Nephron progenitor cell (in vitro differentiated cells): ENCODE measurements at regions not wholly inside any gene's neighbourhood (a gene's known extent, or its start where the extent isn't known, plus 50 kb on each side); places are given as distances from the start of the nearest gene placed in this dataset.

ENCODE experiments used
- DNase-seq: peaks from one replicate; pipeline ENCODE4 v3.0.0; 2021
- H3K27ac Mint-ChIP-seq: 2 replicates; pipeline ENCODE4 v1.8.0; 2021; ENCODE audit warnings: mild to moderate bottlenecking, moderate library complexity, mixed read lengths
- H3K27me3 Mint-ChIP-seq: 2 replicates; pipeline ENCODE4 v1.8.0; 2021; ENCODE audit warnings: mild to moderate bottlenecking, low read depth, mixed read lengths; ENCODE audit not compliant: poor library complexity
- H3K36me3 Mint-ChIP-seq: 2 replicates; pipeline ENCODE4 v1.8.0; 2021; ENCODE audit warnings: low read depth, mixed read lengths
- H3K4me1 Mint-ChIP-seq: 2 replicates; pipeline ENCODE4 v1.8.0; 2021; ENCODE audit warnings: mixed read lengths
- H3K4me3 Mint-ChIP-seq: 2 replicates; pipeline ENCODE4 v1.8.0; 2021; ENCODE audit warnings: mild to moderate bottlenecking, moderate library complexity, mixed read lengths
- H3K9me3 Mint-ChIP-seq: 2 replicates; pipeline ENCODE4 v1.8.0; 2021; ENCODE audit warnings: mild to moderate bottlenecking, moderate library complexity, mixed read lengths
- TF ChIP-seq, protein P1 (sequence below): fragments of 200-600 bp; sonication (generic); IDR thresholded peaks from 2 replicates; pipeline ENCODE4 v1.5.0; 2021; ENCODE audit warnings: antibody characterized with exemption

DNA sequence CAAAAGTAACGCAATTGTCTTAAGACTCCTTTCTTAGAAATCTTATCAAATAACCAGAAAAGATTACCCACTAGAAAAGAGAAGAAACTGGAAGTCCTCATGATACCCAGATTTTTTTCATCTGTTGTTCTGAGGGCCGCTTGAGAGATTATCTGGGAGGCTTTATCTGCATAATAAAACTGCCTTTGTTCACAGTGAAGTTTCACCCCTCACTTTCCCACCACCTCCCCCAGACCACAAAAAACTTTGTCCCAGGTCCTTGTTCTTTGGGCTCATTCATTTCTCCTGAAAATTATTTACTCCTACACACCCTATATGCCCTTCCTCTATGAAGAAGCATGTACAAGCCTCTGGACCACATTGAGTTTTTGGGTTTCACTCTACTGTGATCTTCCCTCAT lies 745.1 kb upstream of the COBL start:
- TF ChIP-seq, protein P1, sequence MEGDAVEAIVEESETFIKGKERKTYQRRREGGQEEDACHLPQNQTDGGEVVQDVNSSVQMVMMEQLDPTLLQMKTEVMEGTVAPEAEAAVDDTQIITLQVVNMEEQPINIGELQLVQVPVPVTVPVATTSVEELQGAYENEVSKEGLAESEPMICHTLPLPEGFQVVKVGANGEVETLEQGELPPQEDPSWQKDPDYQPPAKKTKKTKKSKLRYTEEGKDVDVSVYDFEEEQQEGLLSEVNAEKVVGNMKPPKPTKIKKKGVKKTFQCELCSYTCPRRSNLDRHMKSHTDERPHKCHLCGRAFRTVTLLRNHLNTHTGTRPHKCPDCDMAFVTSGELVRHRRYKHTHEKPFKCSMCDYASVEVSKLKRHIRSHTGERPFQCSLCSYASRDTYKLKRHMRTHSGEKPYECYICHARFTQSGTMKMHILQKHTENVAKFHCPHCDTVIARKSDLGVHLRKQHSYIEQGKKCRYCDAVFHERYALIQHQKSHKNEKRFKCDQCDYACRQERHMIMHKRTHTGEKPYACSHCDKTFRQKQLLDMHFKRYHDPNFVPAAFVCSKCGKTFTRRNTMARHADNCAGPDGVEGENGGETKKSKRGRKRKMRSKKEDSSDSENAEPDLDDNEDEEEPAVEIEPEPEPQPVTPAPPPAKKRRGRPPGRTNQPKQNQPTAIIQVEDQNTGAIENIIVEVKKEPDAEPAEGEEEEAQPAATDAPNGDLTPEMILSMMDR: no peak
- H3K36me3 Mint-ChIP-seq: no peaks in the 10 kb centered on the region
- H3K4me1 Mint-ChIP-seq: no peaks in the 10 kb centered on the region
- H3K27me3 Mint-ChIP-seq: no peaks in the 10 kb centered on the region
- no peak for DNase-seq
- H3K4me3 Mint-ChIP-seq: no peak overlapping the region
- H3K27ac Mint-ChIP-seq: no peak overlapping the region
- H3K9me3 Mint-ChIP-seq: no peaks in the 10 kb centered on the region

DNA sequence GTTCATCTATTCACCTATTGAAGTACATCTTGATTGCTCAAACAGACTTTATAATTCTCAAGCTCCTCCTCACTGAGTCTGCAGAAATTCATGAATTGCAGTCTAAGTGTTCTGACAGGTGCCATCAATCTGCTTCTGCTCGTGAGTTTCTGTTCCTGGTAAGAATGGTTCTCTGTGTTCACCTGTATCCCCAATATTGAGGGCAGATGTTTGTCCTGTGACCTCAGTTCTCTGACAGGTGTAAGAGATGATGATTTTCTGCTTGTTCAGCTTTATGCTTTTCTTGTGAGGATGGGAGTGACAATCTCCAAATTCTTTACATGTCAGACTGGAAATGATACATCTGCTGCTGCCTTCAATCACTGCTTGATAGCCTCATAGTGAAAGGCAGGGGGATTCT lies 736.9 kb upstream of the COBL start:
- H3K36me3 Mint-ChIP-seq: no peaks in the 10 kb centered on the region
- H3K4me3 Mint-ChIP-seq: no peak overlapping the region
- H3K27ac Mint-ChIP-seq: no peak overlapping the region
- TF ChIP-seq, protein P1: no peak
- H3K4me1 Mint-ChIP-seq: no peaks in the 10 kb centered on the region
- no peak for DNase-seq
- H3K9me3 Mint-ChIP-seq: no peaks in the 10 kb centered on the region
- H3K27me3 Mint-ChIP-seq: no peaks in the 10 kb centered on the region

DNA sequence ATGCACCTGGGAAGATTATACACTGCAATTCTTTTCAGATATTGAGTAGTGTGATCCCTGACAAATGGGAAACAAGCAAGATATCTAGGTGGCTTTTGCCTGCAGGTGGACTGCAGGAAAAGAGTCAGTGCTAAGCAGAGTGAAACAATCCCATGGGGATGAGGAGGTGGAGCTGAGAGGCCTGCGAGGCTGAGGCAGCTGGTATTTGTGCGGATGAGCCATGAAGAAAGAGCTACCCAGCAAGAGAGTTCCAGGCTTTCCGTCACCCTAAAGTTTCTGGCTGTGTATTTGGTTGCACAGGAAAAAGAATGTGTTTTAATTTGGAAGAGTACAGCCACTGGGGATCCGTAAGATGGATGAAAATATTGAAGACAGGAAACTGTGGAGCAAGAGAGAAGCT lies 714.1 kb upstream of the COBL start:
- Mint-ChIP-seq H3K4me1 (no peaks in the 10 kb centered on the region), H3K4me3 (no peak overlapping the region), H3K27me3 (no peaks in the 10 kb centered on the region), H3K27ac (no peak overlapping the region), H3K36me3 (no peaks in the 10 kb centered on the region), H3K9me3 (no peaks in the 10 kb centered on the region)
- DNase-seq: no peak
- TF ChIP-seq, protein P1: no peak

DNA sequence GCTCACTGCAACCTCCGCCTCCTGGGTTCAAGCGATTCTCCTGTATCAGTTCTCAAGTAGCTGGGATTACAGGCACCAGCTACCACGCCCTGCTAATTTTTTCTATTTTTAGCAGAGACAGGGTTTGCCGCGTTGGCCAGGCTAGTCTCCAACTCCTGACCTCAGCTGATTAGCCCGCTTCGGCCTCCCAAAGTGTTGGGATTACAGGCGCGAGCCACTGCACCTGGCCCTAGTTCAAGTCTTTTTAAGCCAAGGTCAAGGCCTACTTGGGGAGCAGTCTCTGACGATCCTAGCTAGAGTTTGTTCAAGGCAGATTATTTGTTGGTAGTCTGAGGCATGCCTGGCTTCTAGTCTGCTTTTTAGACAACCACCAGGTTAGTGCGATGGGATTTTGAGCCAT lies 709.5 kb upstream of the COBL start:
- Mint-ChIP-seq H3K27me3 (no peaks in the 10 kb centered on the region), H3K4me3 (no peak overlapping the region), H3K9me3 (no peaks in the 10 kb centered on the region), H3K36me3 (no peaks in the 10 kb centered on the region), H3K27ac (no peak overlapping the region), H3K4me1 (no peaks in the 10 kb centered on the region)
- DNase-seq: no peak
- TF ChIP-seq, protein P1: no peak

DNA sequence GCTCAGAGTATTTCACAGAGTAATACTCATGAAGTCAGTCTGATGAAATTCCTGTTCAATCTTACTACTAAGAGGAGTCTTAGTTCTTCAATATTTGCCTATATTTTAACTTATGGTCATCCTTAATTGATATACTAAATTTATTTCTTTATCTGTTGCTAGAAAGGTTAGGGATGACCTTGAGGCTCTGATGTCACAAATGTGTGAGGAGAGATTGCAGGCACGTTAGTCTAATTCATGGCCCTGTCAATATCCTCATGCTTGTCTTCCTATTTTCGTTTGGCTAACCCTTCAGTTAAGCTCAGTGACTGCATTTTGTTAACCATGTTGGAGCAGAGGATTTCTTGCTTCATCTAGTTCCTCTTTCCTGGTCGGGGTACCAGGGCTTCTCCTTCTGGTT lies 704.7 kb upstream of the COBL start:
- no peaks in the 10 kb centered on the region for H3K36me3 Mint-ChIP-seq
- TF ChIP-seq, protein P1: no peak

DNA sequence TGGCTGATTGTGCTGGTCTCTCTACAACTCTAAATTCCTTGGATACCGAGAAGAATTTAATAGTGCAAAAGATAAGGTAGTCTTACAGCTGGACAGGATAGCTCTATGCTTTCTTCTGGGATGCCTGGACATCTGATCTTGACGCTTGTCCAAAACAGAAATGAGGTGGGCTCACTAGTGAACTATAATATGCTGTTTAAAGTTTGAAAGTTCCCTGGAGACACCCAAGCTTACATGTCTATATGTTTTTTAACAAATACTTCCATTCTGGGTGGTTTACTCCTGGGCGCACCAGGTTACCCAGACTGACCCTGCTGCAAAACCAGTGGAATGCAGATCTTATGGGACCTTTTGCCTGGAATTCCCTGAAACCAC lies 702.1 kb upstream of the COBL start:
- Mint-ChIP-seq H3K36me3 (no peaks in the 10 kb centered on the region), H3K4me1 (no peaks in the 10 kb centered on the region), H3K27ac (no peak overlapping the region), H3K27me3 (no peaks in the 10 kb centered on the region), H3K4me3 (no peak overlapping the region), H3K9me3 (no peaks in the 10 kb centered on the region)
- TF ChIP-seq, protein P1: no peak
- DNase-seq: no peak

More for the DNA sequence above, 704.7 kb upstream of the COBL start:
- Mint-ChIP-seq H3K27me3 (no peaks in the 10 kb centered on the region), H3K4me1 (no peaks in the 10 kb centered on the region), H3K9me3 (no peaks in the 10 kb centered on the region), H3K4me3 (no peak overlapping the region), H3K27ac (no peak overlapping the region)
- no peak for DNase-seq
